WTC11 (cell line): ENCODE measurements at regions not wholly inside any gene's neighbourhood (a gene's known extent, or its start where the extent isn't known, plus 50 kb on each side); places are given as distances from the start of the nearest gene placed in this dataset.

ENCODE experiments used
- MAX ChIP-seq: sonication (generic); formaldehyde crosslinking; IDR thresholded peaks from 2 replicates; pipeline ENCODE4 v1.8.0; 2022; ENCODE audit warnings: mild to moderate bottlenecking, missing genetic modification reagents
- NFYB ChIP-seq: sonication (generic); formaldehyde crosslinking; conservative IDR thresholded peaks from 2 replicates; pipeline ENCODE4 v1.8.0; 2022; ENCODE audit warnings: low read depth, missing genetic modification reagents
- ZNF425 ChIP-seq: fragments of 250-450 bp; sonication (Bioruptor Pico); conservative IDR thresholded peaks from 2 replicates; pipeline ENCODE4 v1.9.0; 2021; ENCODE audit warnings: mild to moderate bottlenecking
- TF ChIP-seq, protein P1 (sequence below): fragments of 200-600 bp; IDR thresholded peaks from 2 replicates; pipeline ENCODE4 v1.8.0; 2022; ENCODE audit warnings: antibody characterized with exemption

- TF ChIP-seq, protein P1, sequence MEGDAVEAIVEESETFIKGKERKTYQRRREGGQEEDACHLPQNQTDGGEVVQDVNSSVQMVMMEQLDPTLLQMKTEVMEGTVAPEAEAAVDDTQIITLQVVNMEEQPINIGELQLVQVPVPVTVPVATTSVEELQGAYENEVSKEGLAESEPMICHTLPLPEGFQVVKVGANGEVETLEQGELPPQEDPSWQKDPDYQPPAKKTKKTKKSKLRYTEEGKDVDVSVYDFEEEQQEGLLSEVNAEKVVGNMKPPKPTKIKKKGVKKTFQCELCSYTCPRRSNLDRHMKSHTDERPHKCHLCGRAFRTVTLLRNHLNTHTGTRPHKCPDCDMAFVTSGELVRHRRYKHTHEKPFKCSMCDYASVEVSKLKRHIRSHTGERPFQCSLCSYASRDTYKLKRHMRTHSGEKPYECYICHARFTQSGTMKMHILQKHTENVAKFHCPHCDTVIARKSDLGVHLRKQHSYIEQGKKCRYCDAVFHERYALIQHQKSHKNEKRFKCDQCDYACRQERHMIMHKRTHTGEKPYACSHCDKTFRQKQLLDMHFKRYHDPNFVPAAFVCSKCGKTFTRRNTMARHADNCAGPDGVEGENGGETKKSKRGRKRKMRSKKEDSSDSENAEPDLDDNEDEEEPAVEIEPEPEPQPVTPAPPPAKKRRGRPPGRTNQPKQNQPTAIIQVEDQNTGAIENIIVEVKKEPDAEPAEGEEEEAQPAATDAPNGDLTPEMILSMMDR, result no peak
- TF ChIP-seq NFYB (CRISPR knock-in tag) (no peak), MAX (no peak), ZNF425 (CRISPR knock-in tag) (no peak)
Observed at GRCh38 chr10:8460626-8461025, 406.1 kb downstream of the GATA3 start.
